ENCODE measurements at regions not wholly inside any gene's neighbourhood (a gene's known extent, or its start where the extent isn't known, plus 50 kb on each side); places are given as distances from the start of the nearest gene placed in this dataset.

DNA sequence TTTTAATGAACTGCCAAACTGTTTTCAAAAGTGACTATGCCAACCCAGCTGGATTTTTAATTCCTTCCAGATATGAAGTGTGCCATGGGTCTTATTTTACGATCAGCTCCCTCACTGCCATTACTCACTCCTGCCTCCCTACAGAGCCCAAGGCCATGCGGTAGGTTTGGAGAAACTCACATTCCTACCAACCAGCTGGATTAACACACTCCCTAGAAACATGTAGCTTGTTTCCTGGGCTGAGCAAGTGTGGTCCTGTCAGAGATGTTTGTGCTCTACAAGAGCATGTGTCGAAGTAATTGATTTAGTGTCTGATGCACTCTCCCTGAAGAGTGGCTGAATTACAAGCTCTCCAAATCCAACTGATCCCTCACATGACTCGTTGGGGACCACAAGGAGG is 82.5 kb downstream of the SPP2 start:
- no peak for TF ChIP-seq POLR2A (IDR thresholded peaks at IDR 0.05)
- TF ChIP-seq, protein P1, sequence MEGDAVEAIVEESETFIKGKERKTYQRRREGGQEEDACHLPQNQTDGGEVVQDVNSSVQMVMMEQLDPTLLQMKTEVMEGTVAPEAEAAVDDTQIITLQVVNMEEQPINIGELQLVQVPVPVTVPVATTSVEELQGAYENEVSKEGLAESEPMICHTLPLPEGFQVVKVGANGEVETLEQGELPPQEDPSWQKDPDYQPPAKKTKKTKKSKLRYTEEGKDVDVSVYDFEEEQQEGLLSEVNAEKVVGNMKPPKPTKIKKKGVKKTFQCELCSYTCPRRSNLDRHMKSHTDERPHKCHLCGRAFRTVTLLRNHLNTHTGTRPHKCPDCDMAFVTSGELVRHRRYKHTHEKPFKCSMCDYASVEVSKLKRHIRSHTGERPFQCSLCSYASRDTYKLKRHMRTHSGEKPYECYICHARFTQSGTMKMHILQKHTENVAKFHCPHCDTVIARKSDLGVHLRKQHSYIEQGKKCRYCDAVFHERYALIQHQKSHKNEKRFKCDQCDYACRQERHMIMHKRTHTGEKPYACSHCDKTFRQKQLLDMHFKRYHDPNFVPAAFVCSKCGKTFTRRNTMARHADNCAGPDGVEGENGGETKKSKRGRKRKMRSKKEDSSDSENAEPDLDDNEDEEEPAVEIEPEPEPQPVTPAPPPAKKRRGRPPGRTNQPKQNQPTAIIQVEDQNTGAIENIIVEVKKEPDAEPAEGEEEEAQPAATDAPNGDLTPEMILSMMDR (IDR thresholded peaks at IDR 0.05) = no peak

All from lower leg skin (tissue), 3 donors.